GM19455 (cell line): ENCODE measurements at regions not wholly inside any gene's neighbourhood (a gene's known extent, or its start where the extent isn't known, plus 50 kb on each side); places are given as distances from the start of the nearest gene placed in this dataset.

ENCODE experiments used
- ATAC-seq: cut with Tn5 transposase; IDR thresholded peaks from one replicate; pipeline ENCODE4 v1.9.1; 2021; ENCODE audit not compliant: unreplicated experiment

GRCh38 chr4:186018261-186018660, 50.7 kb upstream of the TLR3 start:
- no peak for ATAC-seq

- ATAC-seq = no peak
Measured at GRCh38 chr4:186018784-186019183, 50.2 kb upstream of the TLR3 start.
